ENCODE measurements at regions not wholly inside any gene's neighbourhood (a gene's known extent, or its start where the extent isn't known, plus 50 kb on each side); places are given as distances from the start of the nearest gene placed in this dataset.
A peak's percentile ranks its signal among the peaks of the same experiment; 100 is the strongest.

- no peak for TF ChIP-seq CTCF (conservative IDR thresholded peaks at IDR 0.05)
- Mint-ChIP-seq H3K4me1 (ENCODE audit: unreplicated experiment) (peaks cover 13% of the 10 kb centered on the region), H3K27me3 (no peaks in the 10 kb centered on the region), H3K36me3 (peaks cover 1% of the 10 kb centered on the region), H3K9me3 (peaks cover 2% of the 10 kb centered on the region), H3K27ac (no peak overlapping the region), H3K4me3 (no peak overlapping the region)
- no peak for DNase-seq (ENCODE audit: extremely low spot score, unreplicated experiment)
Observed at GRCh38 chr1:94627771-94628498, 86.4 kb upstream of the F3 start.

GRCh38 chr1:94624203-94624602 lies 82.6 kb upstream of the F3 start:
- no peaks in the 10 kb centered on the region for H3K36me3 Mint-ChIP-seq
- H3K4me1 Mint-ChIP-seq (ENCODE audit: unreplicated experiment): peaks cover 27% of the 10 kb centered on the region
- no peak for DNase-seq (ENCODE audit: extremely low spot score, unreplicated experiment)
- peak overlapping the region; percentile 87 for H3K27ac Mint-ChIP-seq
- no peaks in the 10 kb centered on the region for H3K27me3 Mint-ChIP-seq
- H3K9me3 Mint-ChIP-seq: no peaks in the 10 kb centered on the region
- TF ChIP-seq CTCF (conservative IDR thresholded peaks at IDR 0.05): no peak
- peak overlapping the region; percentile 20 for H3K4me3 Mint-ChIP-seq

- peak overlapping the region; percentile 20 for H3K4me3 Mint-ChIP-seq
Observed at GRCh38 chr1:94623560-94624148, 82.1 kb upstream of the F3 start.

GRCh38 chr1:94622757-94623156 lies 81.2 kb upstream of the F3 start:
- Mint-ChIP-seq H3K4me1 (ENCODE audit: unreplicated experiment) (peaks cover 27% of the 10 kb centered on the region), H3K36me3 (peaks cover 5% of the 10 kb centered on the region), H3K27me3 (no peaks in the 10 kb centered on the region), H3K9me3 (peaks cover 5% of the 10 kb centered on the region), H3K4me3 (peak overlapping the region; percentile 49), H3K27ac (peak overlapping the region; percentile 87)
- DNase-seq (ENCODE audit: extremely low spot score, unreplicated experiment): no peak
- no peak for TF ChIP-seq CTCF (conservative IDR thresholded peaks at IDR 0.05)

More at GRCh38 chr1:94623560-94624148, 82.1 kb upstream of the F3 start:
- Mint-ChIP-seq H3K27ac (peak overlapping the region; percentile 87), H3K36me3 (no peaks in the 10 kb centered on the region), H3K9me3 (no peaks in the 10 kb centered on the region), H3K4me1 (ENCODE audit: unreplicated experiment) (peaks cover 27% of the 10 kb centered on the region), H3K27me3 (no peaks in the 10 kb centered on the region)
- no peak for TF ChIP-seq CTCF (conservative IDR thresholded peaks at IDR 0.05)
- DNase-seq (ENCODE audit: extremely low spot score, unreplicated experiment): no peak

GRCh38 chr1:94621802-94622201 lies 80.2 kb upstream of the F3 start:
- Mint-ChIP-seq H3K36me3 (peaks cover 5% of the 10 kb centered on the region), H3K27ac (peak overlapping the region; percentile 87), H3K27me3 (no peaks in the 10 kb centered on the region), H3K4me3 (no peak overlapping the region), H3K4me1 (ENCODE audit: unreplicated experiment) (peaks cover 33% of the 10 kb centered on the region), H3K9me3 (peaks cover 5% of the 10 kb centered on the region)
- DNase-seq (ENCODE audit: extremely low spot score, unreplicated experiment): no peak
- no peak for TF ChIP-seq CTCF (conservative IDR thresholded peaks at IDR 0.05)

All from type B pancreatic cell (in vitro differentiated cells).